H1 (cell line): ENCODE measurements at regions not wholly inside any gene's neighbourhood (a gene's known extent, or its start where the extent isn't known, plus 50 kb on each side); places are given as distances from the start of the nearest gene placed in this dataset.

ENCODE experiments used
- CTCF ChIA-PET: fragments of 300-600 bp; sonication (Branson Sonifier 250); formaldehyde crosslinking; loops from one replicate; lab custom pipeline; 2021; ENCODE audit not compliant: partially characterized antibody; lab: Charles Lee
- POLR2A ChIA-PET: fragments of 300-600 bp; sonication (Branson Sonifier 250); formaldehyde crosslinking; loops from one replicate; lab custom pipeline; 2021; ENCODE audit warnings: inconsistent platforms; ENCODE audit not compliant: partially characterized antibody; lab: Charles Lee
- DNase-seq, 2 experiments: peaks; one replicate each; pipeline versions ENCODE4 v3.0.0 to v3.0.0-alpha.2; 2010 to 2022; ENCODE audit warnings: low spot score in 2 of 2, low read depth in 1 of 2, mixed read lengths in 1 of 2
- FAIRE-seq: peaks from 2 replicates; lab custom pipeline; 2011; peaks lifted over from hg19 to GRCh38; lab: Jason Lieb, UNC
- H2AFZ ChIP-seq: 2 replicates; pipeline ENCODE4 v1.8.1; 2012; ENCODE audit warnings: low read length, inconsistent platforms
- H2AK5ac ChIP-seq: 2 replicates; pipeline ENCODE4 v1.6.1; 2013; ENCODE audit warnings: low read depth, low read length
- H2BK120ac ChIP-seq: replicated peaks from 2 replicates; pipeline ENCODE3; 2013; ENCODE audit warnings: low read depth, low read length, inconsistent platforms
- H2BK12ac ChIP-seq: 2 replicates; pipeline ENCODE4 v1.6.1; 2013; ENCODE audit warnings: low read depth, low read length
- H2BK15ac ChIP-seq: 2 replicates; pipeline ENCODE4 v1.6.1; 2013; ENCODE audit warnings: low read length
- H2BK20ac ChIP-seq: 2 replicates; pipeline ENCODE4 v1.6.1; 2013; ENCODE audit warnings: low read length
- H2BK5ac ChIP-seq: 2 replicates; pipeline ENCODE4 v1.6.1; 2013; ENCODE audit warnings: low read depth, low read length
- H3K14ac ChIP-seq: 2 replicates; pipeline ENCODE4 v1.6.1; 2013; ENCODE audit warnings: inconsistent platforms; ENCODE audit not compliant: insufficient read length
- H3K18ac ChIP-seq: 2 replicates; pipeline ENCODE4 v1.6.1; 2013; ENCODE audit warnings: low read length; ENCODE audit errors: extremely low read depth
- H3K23ac ChIP-seq: 2 replicates; pipeline ENCODE4 v1.6.1; 2013; ENCODE audit warnings: inconsistent platforms; ENCODE audit not compliant: insufficient read length
- H3K23me2 ChIP-seq: 2 replicates; pipeline ENCODE4 v1.6.1; 2013; ENCODE audit warnings: low read depth, low read length
- H3K27ac ChIP-seq: 2 replicates; pipeline ENCODE4 v1.6.1; 2011; ENCODE audit warnings: low read depth, low read length, inconsistent platforms
- H3K27me3 ChIP-seq, 4 experiments: replicated peaks in 1 of 4; 1 replicate in 1 of 4; 2 replicates in 3 of 4; pipeline versions ENCODE4 v1.6.1 to v1.8.1; 2011 to 2013; ENCODE audit warnings: low read length in 3 of 4, mild to moderate bottlenecking in 3 of 4, inconsistent platforms in 2 of 4, mixed read lengths in 2 of 4, moderate library complexity in 1 of 4; ENCODE audit not compliant: control insufficient read depth in 3 of 4, insufficient read depth in 3 of 4; ENCODE audit errors: extremely low read depth in 1 of 4
- H3K36me3 ChIP-seq, 4 experiments: 2 replicates each; pipeline versions ENCODE4 v1.6.1 to v1.8.1; 2011 to 2013; ENCODE audit warnings: mild to moderate bottlenecking in 4 of 4, low read length in 3 of 4, moderate library complexity in 2 of 4, control low read depth in 1 of 4, inconsistent platforms in 1 of 4; ENCODE audit not compliant: insufficient read depth in 4 of 4, control insufficient read depth in 2 of 4
- H3K4ac ChIP-seq: replicated peaks from 2 replicates; pipeline ENCODE3; 2013; ENCODE audit warnings: low read length, low read depth, mixed read lengths, inconsistent platforms; ENCODE audit not compliant: insufficient read length
- H3K4me1 ChIP-seq, 4 experiments: replicated peaks in 1 of 4; 1 replicate in 1 of 4; 2 replicates in 3 of 4; pipeline versions ENCODE4 v1.6.1 to v1.8.1; 2011 to 2013; ENCODE audit warnings: low read length in 3 of 4, inconsistent platforms in 2 of 4, mixed read lengths in 1 of 4; ENCODE audit not compliant: insufficient read depth in 4 of 4, control insufficient read depth in 3 of 4
- H3K4me2 ChIP-seq, 2 experiments: 2 replicates each; pipeline versions ENCODE4 v1.6.1 to v1.8.1; 2011 to 2013; ENCODE audit warnings: low read depth in 2 of 2, low read length in 2 of 2, control low read depth in 1 of 2, inconsistent platforms in 1 of 2, mild to moderate bottlenecking in 1 of 2; ENCODE audit not compliant: insufficient read depth in 1 of 2
- H3K4me3 ChIP-seq, 4 experiments: fragments of 200-600, 300-600 bp in 1 of 4; sonication (generic), shearing (Covaris generic), sonication (Bioruptor Twin) in 1 of 4; 2 replicates each; pipeline versions ENCODE4 v1.5.1 to v1.8.1; 2011 to 2016; ENCODE audit warnings: low read length in 4 of 4, low read depth in 3 of 4, control low read depth in 2 of 4, inconsistent platforms in 2 of 4, mild to moderate bottlenecking in 2 of 4, mixed read lengths in 1 of 4, moderate library complexity in 1 of 4; ENCODE audit not compliant: insufficient read depth in 2 of 4; ENCODE audit errors: extremely low read depth in 1 of 4
- H3K56ac ChIP-seq: replicated peaks from 2 replicates; pipeline ENCODE3; 2013; ENCODE audit warnings: low read depth, mild to moderate bottlenecking, mixed read lengths, low read length, inconsistent platforms; ENCODE audit not compliant: insufficient read length
- H3K79me1 ChIP-seq: 2 replicates; pipeline ENCODE4 v1.6.1; 2013; ENCODE audit warnings: low read depth, low read length, control low read depth
- H3K79me2 ChIP-seq, 2 experiments: 2 replicates each; pipeline versions ENCODE4 v1.6.1 to v1.8.1; 2012 to 2013; ENCODE audit warnings: low read length in 2 of 2, mild to moderate bottlenecking in 2 of 2, inconsistent platforms in 1 of 2; ENCODE audit not compliant: insufficient read depth in 2 of 2, control insufficient read depth in 1 of 2
- H3K9ac ChIP-seq, 4 experiments: replicated peaks in 1 of 4; 1 replicate in 1 of 4; 2 replicates in 3 of 4; pipeline versions ENCODE4 v1.6.1 to v1.8.1; 2011 to 2013; ENCODE audit warnings: low read depth in 3 of 4, low read length in 3 of 4, control low read depth in 2 of 4, mild to moderate bottlenecking in 2 of 4, moderate library complexity in 2 of 4, inconsistent platforms in 1 of 4; ENCODE audit errors: extremely low read depth in 1 of 4
- H3K9me3 ChIP-seq, 2 experiments: 2 replicates each; pipeline versions ENCODE4 v1.6.1 to v1.8.1; 2012 to 2013; ENCODE audit warnings: mild to moderate bottlenecking in 2 of 2, moderate library complexity in 2 of 2, control low read depth in 1 of 2, inconsistent platforms in 1 of 2, low read depth in 1 of 2, low read length in 1 of 2, mixed read lengths in 1 of 2; ENCODE audit not compliant: insufficient read depth in 2 of 2
- H4K20me1 ChIP-seq, 2 experiments: replicated peaks in 1 of 2; 2 replicates each; pipeline versions ENCODE3 to v1.8.1; 2011 to 2013; ENCODE audit warnings: inconsistent platforms in 2 of 2, low read length in 2 of 2, mild to moderate bottlenecking in 1 of 2; ENCODE audit not compliant: insufficient read depth in 2 of 2, control insufficient read depth in 1 of 2
- H4K5ac ChIP-seq: 2 replicates; pipeline ENCODE4 v1.6.1; 2013; ENCODE audit warnings: low read length, low read depth, mixed read lengths, inconsistent platforms; ENCODE audit not compliant: insufficient read length
- H4K8ac ChIP-seq: 2 replicates; pipeline ENCODE4 v1.8.0; 2013; ENCODE audit warnings: mild to moderate bottlenecking, moderate library complexity, low read length, inconsistent platforms; ENCODE audit not compliant: insufficient read depth; ENCODE audit errors: extremely low read depth
- H4K91ac ChIP-seq: replicated peaks from 2 replicates; pipeline ENCODE3; 2013; ENCODE audit warnings: low read length, mixed read lengths, inconsistent platforms; ENCODE audit not compliant: insufficient read length
- CBX8 ChIP-seq: fragments of 300-800, 300-1000 bp; sonication (generic); IDR thresholded peaks from 2 replicates; pipeline ENCODE4 v1.7.1; 2016; ENCODE audit warnings: low read depth, low read length, borderline replicate concordance
- CREB1 ChIP-seq: IDR thresholded peaks from 2 replicates; pipeline ENCODE4 v1.6.1; 2012; ENCODE audit warnings: inconsistent platforms
- RBBP5 ChIP-seq: IDR thresholded peaks from 2 replicates; pipeline ENCODE4 v1.7.1; 2012; ENCODE audit warnings: low read depth, mild to moderate bottlenecking, inconsistent platforms, low read length, moderate library complexity, borderline replicate concordance
- TAF1 ChIP-seq: IDR thresholded peaks from 2 replicates; pipeline ENCODE4 v1.6.1; 2011; ENCODE audit warnings: mild to moderate bottlenecking, low read depth, low read length
- WGBS, 2 experiments: shearing (Covaris generic) in 1 of 2; methylation state at CpG; one replicate each; pipeline versions ENCODE4 v1.1.6 to v1.1.7; 2013 to 2015; ENCODE audit warnings: low lambda C conversion rate in 2 of 2, mixed read lengths in 2 of 2, inconsistent platforms in 1 of 2, low coverage in 1 of 2, missing lambda C conversion rate in 1 of 2; ENCODE audit not compliant: insufficient replicate concordance in 2 of 2, insufficient coverage in 1 of 2, insufficient read length in 1 of 2; ENCODE audit errors: extremely low coverage in 1 of 2, missing lambda C conversion rate in 1 of 2; 5-methylcytosine and 5-hydroxymethylcytosine counted together
- TF ChIP-seq, protein P1 (sequence below): IDR thresholded peaks from 2 replicates; pipeline ENCODE4 v1.6.1; 2011; ENCODE audit warnings: low read depth, mild to moderate bottlenecking, low read length; ENCODE audit not compliant: insufficient read depth

DNA sequence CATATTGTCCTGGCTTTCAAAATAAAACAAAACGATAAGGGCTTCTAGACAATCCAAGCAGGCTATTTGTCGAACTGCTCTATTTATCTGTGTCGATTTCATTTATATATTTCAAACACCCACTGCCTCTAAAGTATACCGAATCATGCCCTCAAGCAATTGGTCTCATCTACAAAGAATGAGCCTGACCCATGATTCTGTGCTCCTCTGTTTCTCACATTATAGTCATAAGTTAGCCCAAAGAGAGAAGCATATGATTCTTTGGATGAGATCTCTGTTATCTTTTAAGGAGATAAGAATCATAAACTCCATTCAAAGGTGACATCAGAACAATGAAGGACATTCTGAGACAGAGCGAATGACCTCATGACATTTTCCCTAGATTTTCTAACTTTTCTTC is 191.1 kb downstream of the MAP2K6 start:
- H3K4me3 ChIP-seq = no peak overlapping the region
- H3K4ac ChIP-seq = no peak overlapping the region
- no peak overlapping the region for H2BK5ac ChIP-seq
- no peak overlapping the region for H2BK15ac ChIP-seq
- H4K91ac ChIP-seq = no peak overlapping the region
- no peak overlapping the region for H3K23ac ChIP-seq
- no peak overlapping the region for H4K5ac ChIP-seq
- ChIA-PET POLR2A (no interaction called here), CTCF (interaction anchor here (1.6 kb wide), 1 partner anchor 195 kb away, joined by 4 read pairs; no protein-coding TSS in a partner anchor)
- no peak overlapping the region for H4K8ac ChIP-seq
- H3K9ac ChIP-seq = no peak overlapping the region
- no peaks in the 10 kb centered on the region; the same call in 1 of the 2 replicates for H3K23me2 ChIP-seq
- H2AK5ac ChIP-seq = no peak overlapping the region
- no peaks in the 10 kb centered on the region for H3K36me3 ChIP-seq
- H2BK12ac ChIP-seq = no peak overlapping the region
- FAIRE-seq = no peak
- peaks cover 0 to 3% (median 1%) of the 10 kb centered on the region in 4 experiments; a peak in 3 of 7 replicates for H3K4me1 ChIP-seq
- H2BK120ac ChIP-seq = no peak overlapping the region
- DNase-seq = no peak
- no peak overlapping the region for H3K27ac ChIP-seq
- no peaks in the 10 kb centered on the region for H3K79me2 ChIP-seq
- H2AFZ ChIP-seq = no peak overlapping the region
- no peak overlapping the region for H3K18ac ChIP-seq
- no peak overlapping the region for H3K14ac ChIP-seq
- H3K27me3 ChIP-seq = no peaks in the 10 kb centered on the region
- H3K4me2 ChIP-seq = no peak overlapping the region
- H2BK20ac ChIP-seq = no peak overlapping the region
- no peak overlapping the region for H3K56ac ChIP-seq
- H3K79me1 ChIP-seq = no peaks in the 10 kb centered on the region
- H3K9me3 ChIP-seq = no peaks in the 10 kb centered on the region
- H4K20me1 ChIP-seq = no peaks in the 10 kb centered on the region
- TF ChIP-seq, protein P1, sequence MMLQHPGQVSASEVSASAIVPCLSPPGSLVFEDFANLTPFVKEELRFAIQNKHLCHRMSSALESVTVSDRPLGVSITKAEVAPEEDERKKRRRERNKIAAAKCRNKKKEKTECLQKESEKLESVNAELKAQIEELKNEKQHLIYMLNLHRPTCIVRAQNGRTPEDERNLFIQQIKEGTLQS = no peak
- TF ChIP-seq RBBP5 (no peak), CBX8 (no peak), TAF1 (no peak), CREB1 (no peak)
- 93% methylated on average over 5 of the region's 5 CpGs; no CpG with 5 or more reads in 1 of the 2 experiments for WGBS, 2 experiments
